ENCODE measurements at regions not wholly inside any gene's neighbourhood (a gene's known extent, or its start where the extent isn't known, plus 50 kb on each side); places are given as distances from the start of the nearest gene placed in this dataset.

GRCh38 chr2:67945056-67945455, 117.7 kb downstream of the C1D start:
- TF ChIP-seq, protein P1, sequence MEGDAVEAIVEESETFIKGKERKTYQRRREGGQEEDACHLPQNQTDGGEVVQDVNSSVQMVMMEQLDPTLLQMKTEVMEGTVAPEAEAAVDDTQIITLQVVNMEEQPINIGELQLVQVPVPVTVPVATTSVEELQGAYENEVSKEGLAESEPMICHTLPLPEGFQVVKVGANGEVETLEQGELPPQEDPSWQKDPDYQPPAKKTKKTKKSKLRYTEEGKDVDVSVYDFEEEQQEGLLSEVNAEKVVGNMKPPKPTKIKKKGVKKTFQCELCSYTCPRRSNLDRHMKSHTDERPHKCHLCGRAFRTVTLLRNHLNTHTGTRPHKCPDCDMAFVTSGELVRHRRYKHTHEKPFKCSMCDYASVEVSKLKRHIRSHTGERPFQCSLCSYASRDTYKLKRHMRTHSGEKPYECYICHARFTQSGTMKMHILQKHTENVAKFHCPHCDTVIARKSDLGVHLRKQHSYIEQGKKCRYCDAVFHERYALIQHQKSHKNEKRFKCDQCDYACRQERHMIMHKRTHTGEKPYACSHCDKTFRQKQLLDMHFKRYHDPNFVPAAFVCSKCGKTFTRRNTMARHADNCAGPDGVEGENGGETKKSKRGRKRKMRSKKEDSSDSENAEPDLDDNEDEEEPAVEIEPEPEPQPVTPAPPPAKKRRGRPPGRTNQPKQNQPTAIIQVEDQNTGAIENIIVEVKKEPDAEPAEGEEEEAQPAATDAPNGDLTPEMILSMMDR (IDR thresholded peaks at IDR 0.05), result no peak
- TF ChIP-seq ZFX (IDR thresholded peaks at IDR 0.05; ENCODE audit: borderline replicate concordance), result no peak

Data from 22Rv1 (cell line).